Hematopoietic multipotent progenitor cell (in vitro differentiated cells): ENCODE measurements at regions not wholly inside any gene's neighbourhood (a gene's known extent, or its start where the extent isn't known, plus 50 kb on each side); places are given as distances from the start of the nearest gene placed in this dataset.

ENCODE experiments used
- DNase-seq, 3 donors: peaks; one replicate each; pipeline ENCODE4 v3.0.0-alpha.2; 2011 to 2015; ENCODE audit warnings: low read depth in 2 of 3, low spot score in 2 of 3

GRCh38 chr13:78428646-78429045 is 174.7 kb downstream of the POU4F1 start:
- no peak for DNase-seq

- DNase-seq = no peak
These were observed 177.2 kb downstream of the POU4F1 start for GRCh38 chr13:78426183-78426582.

GRCh38 chr13:78420814-78421213 is 182.5 kb downstream of the POU4F1 start:
- no peak for DNase-seq

GRCh38 chr13:78413887-78414553 is 189.3 kb downstream of the POU4F1 start:
- DNase-seq = no peak

- DNase-seq = no peak
These were observed 192.5 kb downstream of the POU4F1 start for GRCh38 chr13:78410847-78411246.

GRCh38 chr13:78410164-78410563 is 193.2 kb downstream of the POU4F1 start:
- no peak for DNase-seq

- DNase-seq = no peak
These were observed 194.2 kb downstream of the POU4F1 start for GRCh38 chr13:78409172-78409571.

- peak in 1 of 3 donors; percentile 20 for DNase-seq
These were observed 198.4 kb downstream of the POU4F1 start for GRCh38 chr13:78404846-78405360.

- DNase-seq = no peak
These were observed 200.5 kb downstream of the POU4F1 start for GRCh38 chr13:78402708-78403400.

GRCh38 chr13:78401873-78402707 is 201.3 kb downstream of the POU4F1 start:
- DNase-seq = no peak

- DNase-seq = no peak
These were observed 204.5 kb downstream of the POU4F1 start for GRCh38 chr13:78398743-78399410.

- DNase-seq = no peak
These were observed 209.8 kb downstream of the POU4F1 start for GRCh38 chr13:78393286-78394142.

GRCh38 chr13:78383899-78384298 is 219.5 kb downstream of the POU4F1 start:
- no peak for DNase-seq

GRCh38 chr13:78383071-78383484 is 220.3 kb downstream of the POU4F1 start:
- no peak for DNase-seq

GRCh38 chr13:78382491-78382890 is 220.9 kb downstream of the POU4F1 start:
- DNase-seq = no peak

- no peak for DNase-seq
These were observed 226.5 kb downstream of the POU4F1 start for GRCh38 chr13:78376822-78377221.

GRCh38 chr13:78376033-78376432 is 227.3 kb downstream of the POU4F1 start:
- DNase-seq = no peak

- no peak for DNase-seq
These were observed 230.8 kb downstream of the POU4F1 start for GRCh38 chr13:78372581-78372980.

- no peak for DNase-seq
These were observed 233.1 kb downstream of the POU4F1 start for GRCh38 chr13:78370231-78370630.

GRCh38 chr13:78364711-78365110 is 238.6 kb downstream of the POU4F1 start:
- no peak for DNase-seq
